PC-3 (cell line): ENCODE measurements at regions not wholly inside any gene's neighbourhood (a gene's known extent, or its start where the extent isn't known, plus 50 kb on each side); places are given as distances from the start of the nearest gene placed in this dataset.

Experiments used
- ATAC-seq: fragments of 200-7000 bp; cut with Tn5 transposase; 2 replicates; pipeline ENCODE4 v1.9.1; 2020; ENCODE audit warnings: mild to moderate bottlenecking, moderate library complexity
- BruUV-seq: library from RNA; stranded (reverse); fragments of 400-500 nt; replicated peaks from 2 replicates; lab custom pipeline; 2021; lab: Mats Ljungman, UMichigan
- CTCF ChIA-PET: fragments of 300-600 bp; sonication (Branson Sonifier 250); formaldehyde crosslinking; loops from one replicate; lab custom pipeline; 2022; ENCODE audit warnings: antibody characterized with exemption; lab: Charles Lee
- POLR2A ChIA-PET: fragments of 300-600 bp; sonication (Branson Sonifier 250); formaldehyde crosslinking; loops from one replicate; lab custom pipeline; 2022; ENCODE audit warnings: antibody characterized with exemption; ENCODE audit not compliant: unreplicated experiment; lab: Charles Lee
- DNase-seq: peaks from one replicate; pipeline ENCODE4 v3.0.0-alpha.2; 2015
- H2AFZ ChIP-seq: fragments of 300-600 bp; sonication (generic); 2 replicates; pipeline ENCODE4 v1.6.0; 2016; ENCODE audit warnings: antibody characterized with exemption, low read length
- H3F3A ChIP-seq: fragments of 300-600 bp; sonication (generic); one replicate; pipeline ENCODE4 v1.6.0; 2017; ENCODE audit warnings: antibody characterized with exemption, low read length, control low read depth, mild to moderate bottlenecking; ENCODE audit not compliant: unreplicated experiment
- H3K27ac ChIP-seq: fragments of 300-600 bp; sonication (generic); 2 replicates; pipeline ENCODE4 v1.5.1; 2016; ENCODE audit warnings: mild to moderate bottlenecking, low read length
- H3K27me3 ChIP-seq: fragments of 300-600 bp; sonication (generic); 2 replicates; pipeline ENCODE4 v1.6.1; 2016; ENCODE audit warnings: low read length, mixed read lengths
- H3K36me3 ChIP-seq: fragments of 300-600 bp; sonication (generic); 2 replicates; pipeline ENCODE4 v1.6.1; 2016; ENCODE audit warnings: low read depth, mixed run types, low read length, mixed read lengths
- H3K4me1 ChIP-seq: fragments of 300-600 bp; sonication (generic); 2 replicates; pipeline ENCODE4 v1.5.1; 2016; ENCODE audit warnings: low read length; ENCODE audit not compliant: insufficient read depth
- H3K4me2 ChIP-seq: fragments of 300-600 bp; sonication (generic); 2 replicates; pipeline ENCODE4 v1.6.0; 2016; ENCODE audit warnings: low read length
- H3K4me3 ChIP-seq: fragments of 300-600 bp; sonication (generic); 2 replicates; pipeline ENCODE4 v1.5.1; 2016; ENCODE audit warnings: mild to moderate bottlenecking, low read length, mixed read lengths
- H3K79me2 ChIP-seq: fragments of 300-600 bp; sonication (generic); 2 replicates; pipeline ENCODE4 v1.6.1; 2017; ENCODE audit warnings: low read length, mixed read lengths
- H3K9ac ChIP-seq: fragments of 300-600 bp; sonication (generic); 2 replicates; pipeline ENCODE4 v1.6.0; 2016; ENCODE audit warnings: mild to moderate bottlenecking, low read length
- H3K9me2 ChIP-seq: fragments of 300-600 bp; sonication (generic); replicated peaks from 2 replicates; pipeline ENCODE4 v1.6.1; 2016; ENCODE audit warnings: mixed run types, low read length, mixed read lengths
- H3K9me3 ChIP-seq: fragments of 300-600 bp; sonication (generic); 2 replicates; pipeline ENCODE4 v1.6.1; 2016; ENCODE audit warnings: low read length, mixed read lengths
- H4K20me1 ChIP-seq: fragments of 300-600 bp; sonication (generic); 2 replicates; pipeline ENCODE4 v1.6.1; 2016; ENCODE audit warnings: low read length, mixed read lengths
- CTCF ChIP-seq: fragments of 300-600 bp; sonication (generic); conservative IDR thresholded peaks from 2 replicates; pipeline ENCODE4 v1.5.1; 2017; ENCODE audit warnings: antibody characterized with exemption, low read depth, mild to moderate bottlenecking, low read length
- EZH2 ChIP-seq: fragments of 300-600 bp; sonication (generic); IDR thresholded peaks from one replicate; pipeline ENCODE4 v1.6.1; 2017; ENCODE audit warnings: antibody characterized with exemption, mild to moderate bottlenecking, low read length; ENCODE audit not compliant: unreplicated experiment
- EZH2phosphoT487 ChIP-seq: fragments of 300-600 bp; sonication (generic); IDR thresholded peaks from 2 replicates; pipeline ENCODE4 v1.6.1; 2018; ENCODE audit warnings: mild to moderate bottlenecking, antibody characterized with exemption, low read length, borderline replicate concordance
- intact Hi-C: fragments of 100-400 bp; cut with micrococcal nuclease; formaldehyde crosslinking; loops from 2 replicates; pipeline ENCODE4 v1.9.0; 2023

- no peak overlapping the region for H3K9ac ChIP-seq
- DNase-seq (no peak), ATAC-seq (no peak)
- H3K4me3 ChIP-seq: no peak overlapping the region
- no peak overlapping the region for H2AFZ ChIP-seq
- CTCF ChIA-PET: no interaction called here
- no peak for TF ChIP-seq EZH2phosphoT487
- no peak for TF ChIP-seq CTCF
- no peak for TF ChIP-seq EZH2
- H3K79me2 ChIP-seq: no peaks in the 10 kb centered on the region
- no TSS peak for BruUV-seq
- H4K20me1 ChIP-seq: no peaks in the 10 kb centered on the region
- no peaks in the 10 kb centered on the region for H3K27me3 ChIP-seq
- no peaks in the 10 kb centered on the region for H3K9me3 ChIP-seq
- H3K9me2 ChIP-seq: no peaks in the 10 kb centered on the region
- H3K4me2 ChIP-seq: no peak overlapping the region
- POLR2A ChIA-PET: no interaction called here
- H3K36me3 ChIP-seq: no peaks in the 10 kb centered on the region
- intact Hi-C loops: loop anchor here (5.0 to 10.0 kb wide), 3 partner anchors 88 to 286 kb away; no protein-coding TSS in a partner anchor
- H3K4me1 ChIP-seq: peaks cover 20% of the 10 kb centered on the region
- H3K27ac ChIP-seq: no peak overlapping the region
- no peaks in the 10 kb centered on the region for H3F3A ChIP-seq
Observed at GRCh38 chrX:40179283-40179682, 81.5 kb upstream of the BCOR start.

DNA sequence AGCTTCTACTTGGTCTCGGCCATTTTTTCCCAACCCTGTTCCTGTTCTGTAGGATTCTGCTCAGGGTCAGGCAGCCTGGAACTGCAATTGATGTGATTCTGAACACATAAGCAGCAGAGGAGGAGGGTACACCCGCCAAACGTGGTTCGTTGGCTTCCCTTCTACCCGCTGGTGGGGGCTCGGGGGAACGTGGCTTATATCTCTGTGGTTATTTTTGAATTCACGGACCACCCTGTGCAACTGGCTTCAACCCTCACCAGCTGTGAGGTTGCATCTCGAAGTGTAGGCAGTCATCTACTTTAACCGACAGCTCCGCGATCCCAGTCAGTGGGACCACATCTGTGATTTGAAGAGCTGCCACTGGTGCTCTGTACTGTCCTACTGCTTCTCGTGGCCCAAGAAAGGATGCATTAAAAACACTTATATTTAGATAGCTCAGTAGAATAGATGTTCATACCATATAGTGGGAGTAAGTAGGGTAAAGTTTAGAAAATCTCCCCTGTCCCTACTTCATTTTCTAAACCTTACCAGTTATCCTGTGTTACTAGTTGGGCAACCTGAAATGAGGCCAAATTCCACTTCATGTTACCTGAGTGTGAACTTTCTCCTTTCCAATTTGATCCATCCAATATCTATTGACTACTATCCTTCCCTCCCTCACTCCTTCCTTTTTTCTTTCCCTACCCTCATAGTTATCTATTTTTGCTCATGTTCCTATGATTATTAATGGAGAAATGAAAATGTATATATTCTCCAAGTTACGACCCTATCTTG, 80.4 kb upstream of the BCOR start:
- POLR2A ChIA-PET: no interaction called here
- CTCF ChIA-PET: interaction anchor here (0.7 kb wide), 1 partner anchor 80 kb away, joined by 4 read pairs; no protein-coding TSS in a partner anchor
- no TSS peak for BruUV-seq
- ATAC-seq: no peak
- Histone ChIP-seq H3K4me3 (no peak overlapping the region), H3K9ac (no peak overlapping the region), H3K4me1 (peaks cover 31% of the 10 kb centered on the region), H3K27ac (no peak overlapping the region), H3K9me2 (no peaks in the 10 kb centered on the region), H3K4me2 (no peak overlapping the region), H3K27me3 (no peaks in the 10 kb centered on the region), H3F3A (no peaks in the 10 kb centered on the region), H3K36me3 (no peaks in the 10 kb centered on the region), H3K9me3 (no peaks in the 10 kb centered on the region), H4K20me1 (no peaks in the 10 kb centered on the region), H2AFZ (no peak overlapping the region), H3K79me2 (no peaks in the 10 kb centered on the region)
- TF ChIP-seq CTCF: no peak
- TF ChIP-seq EZH2: no peak
- TF ChIP-seq EZH2phosphoT487: no peak
- DNase-seq: no peak
- intact Hi-C loops: loop anchor here (5.0 to 10.0 kb wide), 3 partner anchors 89 to 287 kb away; no protein-coding TSS in a partner anchor

GRCh38 chrX:40177489-40177888, 79.7 kb upstream of the BCOR start:
- Histone ChIP-seq H3K79me2 (no peaks in the 10 kb centered on the region), H3K9me3 (no peaks in the 10 kb centered on the region), H2AFZ (no peak overlapping the region), H3K9me2 (no peaks in the 10 kb centered on the region), H3K9ac (no peak overlapping the region), H3F3A (no peaks in the 10 kb centered on the region), H3K36me3 (no peaks in the 10 kb centered on the region), H3K4me1 (peaks cover 37% of the 10 kb centered on the region), H3K27ac (no peak overlapping the region), H3K27me3 (no peaks in the 10 kb centered on the region), H4K20me1 (no peaks in the 10 kb centered on the region), H3K4me3 (no peak overlapping the region), H3K4me2 (peak overlapping the region; percentile 94; the same call in 1 of the 2 replicates)
- CTCF ChIA-PET: interaction anchor here (0.7 kb wide), 1 partner anchor 79 kb away, joined by 4 read pairs; no protein-coding TSS in a partner anchor
- POLR2A ChIA-PET: no interaction called here
- BruUV-seq: no TSS peak
- intact Hi-C loops: loop anchor here (5.0 to 10.0 kb wide), 3 partner anchors 90 to 287 kb away; no protein-coding TSS in a partner anchor
- DNase-seq (peak; percentile 32), ATAC-seq (no peak)
- TF ChIP-seq EZH2 (no peak), EZH2phosphoT487 (no peak), CTCF (no peak)
